ENCODE measurements at regions not wholly inside any gene's neighbourhood (a gene's known extent, or its start where the extent isn't known, plus 50 kb on each side); places are given as distances from the start of the nearest gene placed in this dataset.

DNA sequence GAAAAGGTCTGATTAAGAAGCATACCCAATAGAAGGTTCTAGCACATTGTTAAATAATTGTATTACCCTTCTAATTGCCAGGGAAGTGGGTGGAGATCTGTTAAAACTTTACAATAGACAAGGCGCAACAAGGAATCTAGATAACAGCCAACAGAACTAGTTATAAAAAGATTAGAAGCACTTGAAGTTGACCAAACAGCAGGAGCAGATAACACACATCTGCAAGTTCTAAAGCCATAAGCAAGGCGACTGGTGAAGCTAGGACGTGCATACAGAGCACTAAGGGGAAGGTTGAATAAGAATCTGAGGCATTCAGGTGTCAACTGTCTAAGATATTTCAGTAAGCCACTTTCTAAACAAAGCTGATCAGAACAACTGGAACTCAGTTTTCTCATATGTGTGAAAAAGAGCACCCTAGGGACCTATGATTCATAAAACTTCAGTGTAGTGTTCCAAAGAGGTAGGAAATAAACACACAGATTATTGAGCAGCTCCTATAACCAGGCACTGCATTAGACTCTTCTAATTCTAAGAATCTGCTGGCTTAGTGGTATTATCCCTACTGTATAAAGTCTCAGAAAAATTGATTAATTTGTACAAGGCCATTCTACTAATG lies 111.2 kb downstream of the SAMD9 start:
- H3K4me1 ChIP-seq: no peaks in the 10 kb centered on the region
- no peak for DNase-seq
- H3K4me3 ChIP-seq: no peak overlapping the region
- no peaks in the 10 kb centered on the region for H3K36me3 ChIP-seq
- no peaks in the 10 kb centered on the region for H3K9me3 ChIP-seq
- H3K27me3 ChIP-seq: no peaks in the 10 kb centered on the region
- TF ChIP-seq, protein P1, sequence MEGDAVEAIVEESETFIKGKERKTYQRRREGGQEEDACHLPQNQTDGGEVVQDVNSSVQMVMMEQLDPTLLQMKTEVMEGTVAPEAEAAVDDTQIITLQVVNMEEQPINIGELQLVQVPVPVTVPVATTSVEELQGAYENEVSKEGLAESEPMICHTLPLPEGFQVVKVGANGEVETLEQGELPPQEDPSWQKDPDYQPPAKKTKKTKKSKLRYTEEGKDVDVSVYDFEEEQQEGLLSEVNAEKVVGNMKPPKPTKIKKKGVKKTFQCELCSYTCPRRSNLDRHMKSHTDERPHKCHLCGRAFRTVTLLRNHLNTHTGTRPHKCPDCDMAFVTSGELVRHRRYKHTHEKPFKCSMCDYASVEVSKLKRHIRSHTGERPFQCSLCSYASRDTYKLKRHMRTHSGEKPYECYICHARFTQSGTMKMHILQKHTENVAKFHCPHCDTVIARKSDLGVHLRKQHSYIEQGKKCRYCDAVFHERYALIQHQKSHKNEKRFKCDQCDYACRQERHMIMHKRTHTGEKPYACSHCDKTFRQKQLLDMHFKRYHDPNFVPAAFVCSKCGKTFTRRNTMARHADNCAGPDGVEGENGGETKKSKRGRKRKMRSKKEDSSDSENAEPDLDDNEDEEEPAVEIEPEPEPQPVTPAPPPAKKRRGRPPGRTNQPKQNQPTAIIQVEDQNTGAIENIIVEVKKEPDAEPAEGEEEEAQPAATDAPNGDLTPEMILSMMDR (IDR thresholded peaks at IDR 0.05): no peak
- no peak for TF ChIP-seq POLR2A (IDR thresholded peaks at IDR 0.05)
- no peak overlapping the region for H3K27ac ChIP-seq

DNA sequence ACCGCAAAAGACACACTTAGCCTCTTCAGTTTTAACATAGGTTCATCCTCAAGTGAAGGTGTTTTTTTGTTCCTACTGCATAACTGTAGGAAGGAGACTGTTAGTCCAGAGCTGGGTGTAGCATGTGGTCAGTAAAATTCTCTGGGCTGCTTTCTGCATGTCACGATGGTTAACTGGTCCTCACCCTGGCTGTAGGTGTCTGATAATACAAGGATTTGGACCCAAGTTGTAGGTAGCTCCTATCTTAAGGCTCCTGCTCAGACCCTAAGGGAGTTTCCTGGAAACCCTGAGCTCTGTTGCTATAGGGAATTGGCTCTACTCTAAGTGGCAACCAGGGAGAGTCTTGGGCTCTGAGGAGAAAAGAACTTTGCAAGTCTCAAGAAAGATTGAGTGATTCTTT lies 112.9 kb downstream of the SAMD9 start:
- DNase-seq: no peak
- Histone ChIP-seq H3K4me1 (no peaks in the 10 kb centered on the region), H3K27me3 (no peaks in the 10 kb centered on the region), H3K9me3 (no peaks in the 10 kb centered on the region), H3K27ac (no peak overlapping the region), H3K4me3 (no peak overlapping the region), H3K36me3 (no peaks in the 10 kb centered on the region)
- TF ChIP-seq POLR2A (IDR thresholded peaks at IDR 0.05): no peak
- TF ChIP-seq, protein P1 (IDR thresholded peaks at IDR 0.05): no peak

DNA sequence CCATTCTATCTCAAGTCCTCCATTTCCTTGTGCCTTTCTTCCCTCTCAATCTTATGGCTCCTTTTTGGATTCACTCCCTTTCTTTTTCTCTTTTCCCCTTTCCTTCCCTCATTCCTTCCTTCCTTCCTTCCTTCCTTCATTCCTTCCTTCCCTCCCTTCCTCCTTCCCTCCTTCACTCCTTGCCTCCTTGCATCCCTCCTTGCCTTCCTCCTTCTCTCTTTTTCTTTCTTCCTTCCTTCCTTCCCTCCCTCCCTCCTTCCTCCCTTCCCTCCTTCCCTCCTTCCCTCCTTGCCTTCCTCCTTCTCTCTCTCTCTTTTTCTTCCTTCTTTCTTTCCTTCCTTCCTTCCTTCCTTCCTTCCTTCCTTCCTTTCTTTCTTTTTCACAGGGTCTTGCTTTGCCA lies 120.1 kb downstream of the SAMD9 start:
- TF ChIP-seq, protein P1 (IDR thresholded peaks at IDR 0.05): no peak
- TF ChIP-seq POLR2A (IDR thresholded peaks at IDR 0.05): no peak
- DNase-seq: no peak
- Histone ChIP-seq H3K4me3 (no peak overlapping the region), H3K9me3 (no peaks in the 10 kb centered on the region), H3K4me1 (no peaks in the 10 kb centered on the region), H3K36me3 (no peaks in the 10 kb centered on the region), H3K27ac (no peak overlapping the region), H3K27me3 (no peaks in the 10 kb centered on the region)

DNA sequence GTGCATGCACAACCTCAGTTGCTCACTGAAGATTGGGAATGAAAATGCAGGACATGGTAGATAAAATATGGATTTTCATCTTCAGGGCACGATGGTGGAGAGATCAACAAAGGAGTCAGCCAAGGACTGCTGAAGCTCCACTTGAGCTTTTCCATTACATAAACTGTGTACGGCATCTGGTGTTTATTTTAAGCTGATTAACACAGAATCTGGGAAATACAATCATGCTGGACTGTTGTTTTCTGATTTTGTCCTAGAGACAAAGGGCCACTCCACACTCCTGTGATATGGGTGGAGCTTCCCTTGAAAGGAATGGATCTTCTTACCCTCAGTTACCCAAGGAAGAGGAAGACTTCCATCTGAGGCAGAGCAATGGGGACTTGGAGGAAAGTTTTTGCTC lies 120.6 kb downstream of the SAMD9 start:
- Histone ChIP-seq H3K4me1 (no peaks in the 10 kb centered on the region), H3K4me3 (no peak overlapping the region), H3K9me3 (no peaks in the 10 kb centered on the region), H3K27ac (no peak overlapping the region), H3K36me3 (no peaks in the 10 kb centered on the region), H3K27me3 (no peaks in the 10 kb centered on the region)
- TF ChIP-seq, protein P1 (IDR thresholded peaks at IDR 0.05): no peak
- TF ChIP-seq POLR2A (IDR thresholded peaks at IDR 0.05): no peak
- DNase-seq: no peak

DNA sequence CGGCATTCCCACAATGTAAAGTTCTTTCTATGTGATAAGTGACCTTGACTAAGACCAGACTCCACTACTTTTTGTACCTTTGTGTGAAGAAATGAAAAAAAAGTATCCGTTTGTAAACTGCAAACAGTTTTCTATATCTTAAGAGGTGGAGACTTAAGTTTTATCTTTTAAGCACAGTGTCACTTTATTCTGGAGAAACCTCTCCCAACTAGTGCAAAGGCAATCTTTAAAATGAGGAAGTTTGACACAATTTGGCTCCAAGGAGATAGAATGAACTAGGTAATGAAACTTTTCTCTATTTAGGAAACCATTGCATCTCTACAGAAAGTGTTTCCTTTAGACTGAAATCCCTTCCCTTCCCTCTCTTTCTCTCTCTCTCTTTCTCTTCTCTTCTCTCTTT lies 122.9 kb downstream of the SAMD9 start:
- Histone ChIP-seq H3K27ac (no peak overlapping the region), H3K36me3 (no peaks in the 10 kb centered on the region), H3K27me3 (no peaks in the 10 kb centered on the region), H3K9me3 (no peaks in the 10 kb centered on the region), H3K4me1 (no peaks in the 10 kb centered on the region), H3K4me3 (no peak overlapping the region)
- no peak for DNase-seq
- TF ChIP-seq, protein P1 (IDR thresholded peaks at IDR 0.05): no peak
- TF ChIP-seq POLR2A (IDR thresholded peaks at IDR 0.05): no peak

DNA sequence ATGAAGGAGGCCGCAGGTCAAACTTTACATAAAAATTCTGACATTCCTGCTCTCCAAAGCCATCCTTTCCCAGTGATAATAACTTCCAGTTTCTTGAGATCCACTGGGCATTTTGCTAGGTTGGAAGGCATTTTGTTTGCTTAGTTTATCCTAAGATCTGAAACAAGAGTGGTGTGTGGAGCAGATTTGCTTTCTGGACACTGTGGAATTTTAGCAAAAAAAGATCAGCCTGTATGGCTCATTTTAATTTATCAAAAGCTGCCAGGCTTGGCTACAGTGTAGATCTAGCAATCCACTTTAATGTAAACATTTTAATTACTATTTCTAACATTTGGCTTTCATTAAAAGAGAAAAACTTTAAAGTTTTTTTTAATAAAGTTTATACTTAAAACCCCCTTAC lies 124.8 kb downstream of the SAMD9 start:
- H3K27ac ChIP-seq: no peak overlapping the region
- H3K9me3 ChIP-seq: no peaks in the 10 kb centered on the region
- TF ChIP-seq, protein P1 (IDR thresholded peaks at IDR 0.05): no peak
- no peak for TF ChIP-seq POLR2A (IDR thresholded peaks at IDR 0.05)
- H3K27me3 ChIP-seq: no peaks in the 10 kb centered on the region
- no peaks in the 10 kb centered on the region for H3K36me3 ChIP-seq
- no peaks in the 10 kb centered on the region for H3K4me1 ChIP-seq
- no peak overlapping the region for H3K4me3 ChIP-seq
- DNase-seq: no peak
